Central memory CD4-positive, alpha-beta T cell (primary cell): ENCODE measurements at regions not wholly inside any gene's neighbourhood (a gene's known extent, or its start where the extent isn't known, plus 50 kb on each side); places are given as distances from the start of the nearest gene placed in this dataset.

ENCODE experiments used
- DNase-seq: peaks from one replicate; pipeline ENCODE4 v3.0.0; 2022

GRCh38 chr3:18666655-18667054, 241.5 kb upstream of the SATB1 start:
- no peak for DNase-seq

DNA sequence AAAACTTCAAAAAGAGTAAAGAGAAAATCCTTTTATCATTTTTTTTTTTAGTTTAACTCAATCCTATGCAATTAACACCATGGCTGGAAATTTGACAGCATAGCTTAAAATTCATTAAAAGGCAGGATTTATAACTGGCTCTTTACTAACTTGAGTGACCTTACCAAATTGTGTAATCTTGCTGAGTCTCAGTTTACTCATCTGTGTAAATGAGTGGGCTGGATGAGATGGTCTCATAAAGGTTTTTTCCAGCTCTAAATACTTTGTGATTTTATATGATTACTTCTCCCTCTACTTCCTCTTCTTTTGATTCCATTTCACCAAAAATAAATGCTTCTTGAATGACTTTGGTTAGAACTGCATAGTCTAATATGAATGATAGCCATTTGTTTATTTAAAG, 234.9 kb upstream of the SATB1 start:
- no peak for DNase-seq

DNA sequence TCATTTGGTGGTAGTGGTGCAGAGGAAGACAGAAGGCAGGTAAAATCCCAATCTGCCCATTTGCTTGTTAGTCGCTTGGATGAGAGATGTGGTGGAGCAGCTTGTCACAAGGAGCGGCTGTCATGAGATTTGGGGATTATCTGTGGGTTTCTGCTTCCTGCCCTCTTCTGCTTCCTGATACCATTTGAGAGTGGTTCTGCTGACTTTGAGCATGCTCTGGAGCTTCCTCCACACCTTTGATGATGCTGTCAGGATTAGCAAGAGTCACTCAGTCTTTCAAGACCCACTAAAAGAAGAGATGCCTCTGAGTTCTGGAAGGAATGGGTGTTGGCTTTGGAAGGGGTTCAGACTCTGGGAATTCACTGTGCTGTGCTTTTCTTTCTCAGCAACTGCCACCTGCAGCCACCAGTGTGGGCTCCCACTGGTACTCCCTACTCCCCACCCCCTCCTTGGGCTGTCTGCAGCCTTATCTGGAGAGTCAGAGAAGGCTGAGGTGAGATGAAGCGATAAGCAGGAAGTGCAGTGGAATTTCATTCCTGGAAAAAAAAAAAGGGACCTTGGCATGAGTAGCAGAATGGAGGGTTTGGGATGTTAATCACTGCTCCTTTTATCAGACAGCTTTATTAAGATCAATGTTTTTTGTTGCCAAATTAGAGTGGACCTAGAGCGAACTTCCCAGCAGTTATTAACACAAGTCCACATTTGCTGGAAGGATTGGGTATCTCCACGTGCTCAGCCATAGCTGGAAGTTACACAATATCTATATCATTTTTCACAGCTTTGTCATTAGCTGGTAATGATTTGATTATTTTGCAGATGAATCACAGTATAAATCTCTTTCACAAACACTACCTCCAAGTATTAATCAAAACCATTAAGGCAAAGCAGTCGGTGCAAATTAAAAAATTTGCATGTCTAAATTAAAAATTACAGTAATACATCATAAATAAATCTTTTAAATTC, 233.0 kb upstream of the SATB1 start:
- DNase-seq: peak; percentile 30

DNA sequence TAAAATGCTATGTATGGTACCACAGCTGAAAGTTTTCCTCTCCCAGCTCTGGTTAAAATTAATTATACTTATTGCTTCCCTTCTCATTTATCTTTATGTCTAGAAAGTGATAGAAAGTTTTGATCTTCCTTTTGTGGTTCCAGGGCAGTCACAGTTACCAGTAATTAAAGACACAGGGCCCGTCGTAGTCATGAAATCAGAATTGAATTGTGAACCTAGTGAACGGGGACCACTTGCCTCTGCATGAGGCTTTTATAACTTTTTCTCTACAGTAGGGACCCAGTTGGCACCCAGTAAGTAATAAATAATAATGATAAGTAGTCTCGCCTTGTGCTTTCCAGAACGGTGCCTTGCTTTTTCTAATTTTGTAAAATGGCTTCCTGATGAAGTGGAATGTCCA, 231.7 kb upstream of the SATB1 start:
- DNase-seq: no peak

DNA sequence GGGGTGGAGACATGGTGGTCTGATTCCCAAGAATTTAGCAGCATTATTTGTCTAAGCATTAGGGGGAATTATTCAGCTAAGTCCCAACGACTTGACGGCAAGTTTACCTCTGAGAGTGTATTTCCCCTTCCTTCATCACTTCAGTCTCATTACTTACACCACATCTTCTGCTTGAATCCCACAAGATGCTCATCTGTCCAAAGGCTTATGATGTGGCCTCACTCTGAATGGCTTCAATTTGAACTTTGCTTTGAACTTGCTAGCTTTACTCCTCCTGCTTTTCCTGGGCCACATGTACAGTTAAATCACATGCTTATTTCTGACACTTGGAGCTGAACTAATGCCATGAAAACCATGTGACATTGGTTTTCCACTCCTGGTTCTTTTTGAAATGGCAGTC, 231.3 kb upstream of the SATB1 start:
- no peak for DNase-seq

DNA sequence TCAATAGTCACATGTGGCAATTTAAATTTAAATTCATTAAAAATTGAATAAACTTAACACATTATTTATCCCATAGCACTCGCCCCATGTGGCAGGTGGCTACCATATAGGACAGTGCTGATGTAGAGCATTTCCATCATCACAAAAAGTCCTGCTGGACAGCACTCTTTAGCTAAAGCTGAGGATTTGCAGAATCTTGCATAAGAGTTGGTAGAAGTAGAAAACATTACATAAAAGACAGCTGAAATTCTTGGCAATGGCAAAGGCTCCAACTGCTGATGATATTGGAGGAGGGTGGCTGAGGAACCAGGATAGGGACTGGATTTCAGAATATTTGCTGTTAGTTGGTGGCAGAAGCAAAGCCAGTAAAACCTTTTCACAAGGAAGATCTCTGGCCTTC, 230.7 kb upstream of the SATB1 start:
- DNase-seq: no peak

DNA sequence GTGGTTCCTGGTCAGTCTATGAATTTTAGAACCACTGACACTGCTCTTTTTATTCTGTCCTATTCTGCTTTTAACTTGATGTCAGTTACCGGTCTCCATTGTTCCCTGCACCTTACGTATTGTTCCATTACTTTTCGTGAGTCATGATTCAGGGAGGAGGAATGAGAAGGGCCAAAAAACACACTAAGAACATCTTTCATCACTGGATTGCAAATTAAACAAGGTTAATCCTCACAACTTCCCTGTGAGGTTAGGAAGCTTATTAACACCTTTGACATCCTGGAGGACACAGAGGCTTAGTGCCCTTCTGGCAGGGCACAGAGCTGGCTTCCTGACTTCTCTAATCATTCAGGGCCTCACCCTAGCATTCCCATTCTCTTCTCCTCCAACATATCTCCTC, 227.6 kb upstream of the SATB1 start:
- DNase-seq: no peak

DNA sequence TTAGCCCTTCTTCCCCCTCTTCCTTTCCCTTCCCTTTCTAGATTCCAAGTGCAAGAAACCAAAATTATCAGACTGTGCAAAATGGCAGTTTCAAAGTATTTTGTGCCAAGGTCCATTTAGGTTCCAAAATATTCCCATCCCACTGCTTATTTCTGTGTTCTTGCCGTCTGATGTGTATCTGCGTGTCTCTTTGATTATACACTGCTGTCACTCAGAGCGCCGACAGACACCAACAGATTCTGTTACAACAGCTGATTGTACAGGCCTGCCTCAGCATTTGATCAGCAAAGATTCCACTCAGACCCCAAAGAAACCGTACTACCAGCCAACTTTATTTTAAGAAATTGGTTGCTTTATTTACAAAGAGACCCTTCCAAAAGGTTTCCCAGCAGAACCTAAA, 225.6 kb upstream of the SATB1 start:
- no peak for DNase-seq

- peak; percentile 33 for DNase-seq
Measured at GRCh38 chr3:18649666-18650363, 224.7 kb upstream of the SATB1 start.

GRCh38 chr3:18648868-18649462, 223.8 kb upstream of the SATB1 start:
- DNase-seq: no peak

GRCh38 chr3:18648159-18648558, 223.0 kb upstream of the SATB1 start:
- no peak for DNase-seq

GRCh38 chr3:18645619-18646018, 220.5 kb upstream of the SATB1 start:
- no peak for DNase-seq

GRCh38 chr3:18643281-18643680, 218.1 kb upstream of the SATB1 start:
- DNase-seq: peak; percentile 6

DNA sequence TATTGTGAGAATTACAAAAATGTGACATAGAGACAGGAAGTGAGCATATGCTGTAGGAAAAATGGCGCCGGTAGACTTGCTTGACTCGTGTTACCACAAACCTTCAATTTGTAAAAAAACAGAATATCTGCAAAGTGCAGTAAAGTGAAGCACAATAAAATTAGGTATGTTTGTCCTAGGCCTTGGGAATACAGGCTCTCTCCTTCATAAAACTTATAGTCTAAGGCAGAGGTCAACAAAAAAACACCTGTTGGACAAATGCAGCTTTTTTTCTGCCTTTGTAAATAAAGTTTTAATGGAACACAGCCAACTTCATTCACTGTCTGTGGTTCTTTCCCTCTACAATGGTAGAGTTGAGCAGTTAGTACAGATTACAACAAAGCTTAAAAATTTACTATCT, 216.8 kb upstream of the SATB1 start:
- DNase-seq: no peak

- DNase-seq: no peak
Measured at GRCh38 chr3:18635215-18635614, 210.1 kb upstream of the SATB1 start.

DNA sequence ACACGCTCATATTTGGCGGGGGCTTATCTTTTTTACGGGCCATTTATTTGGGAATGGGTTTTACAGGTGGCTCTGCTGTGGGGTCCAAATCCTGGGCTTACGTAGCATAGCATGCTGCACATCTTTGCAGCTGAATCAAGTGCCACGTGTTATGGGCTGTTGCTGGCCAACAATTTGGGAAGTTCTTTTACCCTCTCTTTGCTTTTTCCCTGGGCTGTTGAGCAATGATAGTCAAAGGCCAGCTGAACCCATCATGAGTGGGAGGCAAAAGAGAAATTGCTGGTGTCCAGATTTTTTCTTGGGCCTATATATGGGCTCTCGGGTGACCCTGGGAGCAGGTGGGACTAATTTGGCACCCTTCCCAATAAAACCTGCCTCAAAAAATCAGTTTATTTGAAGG, 209.3 kb upstream of the SATB1 start:
- DNase-seq: no peak

DNA sequence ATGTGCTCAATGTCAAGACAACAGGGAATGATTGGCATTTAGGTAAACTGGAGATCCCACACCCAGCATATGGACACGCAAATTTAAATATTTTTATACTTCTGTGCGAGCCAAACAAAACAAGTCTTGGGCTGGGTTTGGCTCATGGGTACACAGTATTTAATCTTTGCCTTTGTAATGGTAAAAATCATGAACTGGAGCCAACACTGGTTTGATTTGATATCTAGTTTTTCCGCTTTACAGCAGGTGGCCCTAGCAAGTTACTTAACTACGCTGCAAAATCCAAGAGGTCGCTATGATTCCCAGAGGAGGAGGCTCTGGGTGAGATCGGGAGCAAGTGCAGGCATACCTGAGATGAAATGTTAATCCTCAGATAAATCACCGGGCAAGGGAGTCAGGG, 207.9 kb upstream of the SATB1 start:
- DNase-seq: no peak

DNA sequence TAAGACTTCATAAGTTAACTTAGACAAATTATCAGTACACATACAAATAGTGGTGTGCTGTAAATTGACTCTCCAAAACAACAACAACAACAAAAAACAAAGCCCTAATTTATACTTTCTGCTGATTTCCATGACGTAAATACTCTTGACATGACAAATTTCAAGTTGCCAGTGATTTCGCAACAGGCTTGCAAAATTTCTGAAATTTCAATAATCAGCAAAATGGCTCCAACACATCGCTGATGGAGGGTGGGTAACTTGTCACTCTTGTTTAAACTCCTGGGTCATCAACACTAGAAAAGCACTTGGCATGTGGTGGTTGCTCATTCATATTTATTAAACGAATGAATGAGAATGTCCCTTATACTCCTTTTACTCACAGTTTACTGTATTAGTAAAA, 205.2 kb upstream of the SATB1 start:
- DNase-seq: no peak

DNA sequence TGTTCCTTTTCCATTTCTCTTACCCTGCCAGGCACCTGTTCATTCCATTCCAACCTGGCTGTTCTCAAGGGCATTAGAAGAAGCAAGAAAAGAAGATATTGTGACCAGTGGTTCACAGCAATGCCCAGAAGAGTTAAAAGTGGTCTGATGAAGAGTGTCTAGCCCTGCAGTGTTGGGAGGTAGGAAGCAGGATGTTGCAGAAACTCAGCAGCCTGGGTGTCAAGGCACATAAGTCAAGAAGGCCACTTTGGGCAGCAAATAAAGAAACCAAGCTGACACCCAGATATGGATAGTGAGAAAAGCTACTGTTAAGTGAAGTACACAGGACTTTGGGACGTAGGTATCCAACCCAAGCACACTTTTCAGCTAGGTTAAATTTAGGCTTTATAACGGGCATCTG, 199.9 kb upstream of the SATB1 start:
- DNase-seq: no peak

DNA sequence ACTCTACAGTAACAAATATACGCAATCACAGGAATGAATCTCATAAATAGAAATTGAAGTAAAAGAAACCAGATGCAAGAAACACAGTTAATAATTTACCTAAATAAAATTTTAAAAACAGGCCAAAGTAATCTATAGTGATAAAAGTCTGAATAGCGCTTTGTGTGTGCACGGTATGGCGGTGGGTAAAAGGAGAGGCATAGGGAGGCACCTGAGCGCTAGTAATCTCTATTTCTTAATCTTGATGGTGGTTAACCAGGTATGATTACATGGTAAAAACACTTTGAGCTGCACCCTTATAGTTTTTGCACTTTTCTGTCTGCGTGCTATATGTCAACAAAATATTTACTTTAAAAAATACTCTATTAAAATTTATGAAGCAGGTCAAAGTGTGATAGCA, 198.1 kb upstream of the SATB1 start:
- no peak for DNase-seq

DNA sequence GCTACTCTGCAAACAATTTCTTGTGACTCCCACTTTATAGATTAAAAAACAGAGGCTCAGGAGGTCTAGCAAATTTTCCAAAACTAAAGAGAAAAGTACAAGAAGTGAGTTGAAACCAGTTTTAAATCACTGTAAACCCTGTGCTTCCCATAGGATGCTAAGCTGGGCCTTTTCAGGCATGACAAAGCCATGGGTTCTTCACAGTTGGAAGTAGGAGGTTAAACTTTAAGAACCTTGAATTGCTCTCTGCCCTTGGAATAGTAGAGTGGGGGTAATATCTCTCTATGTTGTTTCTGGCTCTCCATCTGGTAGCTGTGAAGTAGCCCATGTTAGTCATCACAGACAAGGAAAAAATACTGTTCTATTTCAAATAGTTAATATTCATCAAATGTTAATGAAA, 193.6 kb upstream of the SATB1 start:
- DNase-seq: no peak

DNA sequence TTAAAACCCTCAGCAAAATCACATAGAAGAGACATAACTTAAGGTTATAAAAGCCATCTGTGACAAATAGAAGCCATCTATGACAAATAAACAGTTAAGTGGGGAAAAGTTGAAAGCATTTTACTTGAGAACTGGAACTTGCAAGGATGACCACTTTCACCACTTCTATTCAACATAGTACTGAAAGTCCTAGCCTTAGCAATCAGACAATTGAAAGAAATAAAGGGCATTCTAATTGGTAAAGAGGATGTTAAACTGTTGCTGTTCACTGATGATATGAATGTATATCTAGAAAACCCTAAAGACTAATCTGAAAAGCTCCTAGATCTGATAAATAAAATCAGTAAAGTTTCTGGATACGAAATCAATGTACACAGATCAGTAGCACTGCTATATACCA, 186.9 kb upstream of the SATB1 start:
- no peak for DNase-seq

DNA sequence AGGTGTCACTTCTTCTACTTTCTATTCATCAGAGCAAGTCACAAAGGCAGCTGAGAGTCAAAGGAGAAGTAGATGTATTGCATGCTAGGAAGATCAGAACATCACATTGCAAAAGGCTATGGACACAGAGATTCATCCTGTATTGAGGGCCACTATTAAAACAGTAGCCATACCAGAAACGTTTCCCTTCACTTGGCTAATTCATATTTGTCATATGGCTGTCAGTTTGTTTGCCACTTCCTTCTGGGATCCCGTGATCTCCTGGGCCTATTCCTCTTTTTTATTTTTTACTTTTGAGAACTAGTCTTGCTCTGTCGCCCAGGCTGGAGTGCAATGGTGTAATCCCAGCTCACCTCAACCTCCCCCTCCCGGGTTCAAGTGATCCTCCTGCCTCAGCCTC, 184.0 kb upstream of the SATB1 start:
- DNase-seq: no peak

GRCh38 chr3:18597919-18598318, 172.8 kb upstream of the SATB1 start:
- no peak for DNase-seq
